Effector memory CD4-positive, alpha-beta T cell (primary cell): ENCODE measurements at regions not wholly inside any gene's neighbourhood (a gene's known extent, or its start where the extent isn't known, plus 50 kb on each side); places are given as distances from the start of the nearest gene placed in this dataset.
"Not testable (repeated sequence)": the region's sequence is repeated elsewhere in the genome, so short reads cannot be mapped to it uniquely, and the experiment has no call there.

ENCODE experiments used
- DNase-seq, 3 donors: peaks; one replicate each; pipeline ENCODE4 v3.0.0-alpha.2; 2020
- H3K27ac ChIP-seq: 2 replicates; pipeline ENCODE4 v1.7.0; 2013; ENCODE audit warnings: mild to moderate bottlenecking, low read length, moderate library complexity; ENCODE audit not compliant: insufficient read depth, poor library complexity, severe bottlenecking
- H3K27me3 ChIP-seq: replicated peaks from 2 replicates; pipeline ENCODE4 v1.7.0; 2013; ENCODE audit warnings: mild to moderate bottlenecking, low read length; ENCODE audit not compliant: insufficient read depth, control insufficient read depth, poor library complexity, severe bottlenecking
- H3K36me3 ChIP-seq: 2 replicates; pipeline ENCODE4 v1.7.0; 2013; ENCODE audit warnings: mild to moderate bottlenecking, low read length, moderate library complexity; ENCODE audit not compliant: control insufficient read depth, insufficient read depth
- H3K4me1 ChIP-seq: 2 replicates; pipeline ENCODE4 v1.7.0; 2013; ENCODE audit warnings: low read length, mild to moderate bottlenecking; ENCODE audit not compliant: control insufficient read depth, insufficient read depth, poor library complexity, severe bottlenecking
- H3K4me3 ChIP-seq: 2 replicates; pipeline ENCODE4 v1.7.0; 2013; ENCODE audit warnings: low read length, low read depth, mild to moderate bottlenecking; ENCODE audit not compliant: insufficient read depth, poor library complexity, severe bottlenecking
- H3K9me3 ChIP-seq: 2 replicates; pipeline ENCODE4 v1.7.0; 2013; ENCODE audit warnings: mild to moderate bottlenecking, low read length, moderate library complexity; ENCODE audit not compliant: control insufficient read depth

DNA sequence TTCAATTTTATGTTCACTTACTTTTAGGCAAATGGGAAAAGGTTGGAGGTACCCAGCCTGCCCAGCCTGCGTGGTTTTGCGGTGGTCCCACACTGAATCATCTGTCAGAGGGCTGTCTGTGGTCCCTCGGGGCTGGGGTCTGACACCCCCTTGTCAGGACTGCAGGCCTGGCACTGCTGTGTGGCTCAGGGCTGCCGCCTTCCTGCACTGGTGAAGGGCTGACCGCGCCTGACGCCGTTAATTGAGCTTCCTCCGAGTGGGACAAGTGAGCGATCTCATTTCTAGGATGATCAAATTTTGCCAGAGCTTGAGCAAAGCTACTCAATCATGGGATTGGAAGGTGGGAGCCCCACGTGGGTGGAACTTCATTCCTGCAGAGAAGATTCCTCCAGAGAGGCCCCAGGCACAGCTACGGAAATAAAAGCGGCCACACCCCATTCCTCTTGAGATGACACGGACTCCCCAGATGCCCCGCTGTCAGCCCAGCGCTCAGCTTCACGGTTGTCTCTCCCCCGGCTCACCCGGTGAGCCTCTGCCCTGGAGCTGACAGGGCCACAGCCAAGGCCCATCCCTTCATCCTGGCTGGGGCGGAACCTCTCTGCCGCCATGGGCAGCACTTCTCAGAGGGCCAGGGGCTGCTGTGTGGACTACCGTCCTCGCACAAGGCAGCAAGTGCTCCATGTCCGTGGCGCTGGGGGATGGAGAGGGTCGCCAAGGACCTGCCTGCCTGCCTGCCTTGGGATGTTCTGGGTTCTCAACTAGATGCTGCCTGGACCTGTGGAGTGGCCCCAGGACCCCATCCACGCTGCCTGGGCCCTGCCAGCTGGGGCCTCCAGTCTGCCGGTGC is 215.5 kb upstream of the SGCG start:
- not testable (repeated sequence) for H3K4me1 ChIP-seq, H3K9me3 ChIP-seq, DNase-seq, H3K27ac ChIP-seq, H3K27me3 ChIP-seq, H3K4me3 ChIP-seq, H3K36me3 ChIP-seq

DNA sequence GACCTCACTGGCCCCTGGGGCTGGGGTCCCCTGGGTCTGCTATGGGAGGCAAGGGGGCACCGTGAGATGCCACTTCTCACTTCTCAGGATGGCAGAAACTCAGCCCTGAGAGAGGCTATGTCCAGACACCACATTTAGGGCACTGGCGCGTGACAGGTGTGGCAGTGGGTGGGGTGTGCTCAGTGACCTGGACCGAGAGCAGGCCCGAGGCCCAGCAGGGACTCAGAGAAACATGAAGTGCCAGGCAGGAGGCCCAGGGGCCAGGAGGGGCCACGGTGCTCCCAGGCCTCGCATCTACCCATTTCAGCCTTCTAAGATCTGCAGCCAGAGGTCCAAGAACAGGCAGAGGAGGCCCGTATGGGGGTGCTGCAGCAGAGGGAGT is 214.9 kb upstream of the SGCG start:
- H3K36me3 ChIP-seq, H3K27me3 ChIP-seq, DNase-seq, H3K4me3 ChIP-seq, H3K27ac ChIP-seq, H3K9me3 ChIP-seq, H3K4me1 ChIP-seq: not testable (repeated sequence)

DNA sequence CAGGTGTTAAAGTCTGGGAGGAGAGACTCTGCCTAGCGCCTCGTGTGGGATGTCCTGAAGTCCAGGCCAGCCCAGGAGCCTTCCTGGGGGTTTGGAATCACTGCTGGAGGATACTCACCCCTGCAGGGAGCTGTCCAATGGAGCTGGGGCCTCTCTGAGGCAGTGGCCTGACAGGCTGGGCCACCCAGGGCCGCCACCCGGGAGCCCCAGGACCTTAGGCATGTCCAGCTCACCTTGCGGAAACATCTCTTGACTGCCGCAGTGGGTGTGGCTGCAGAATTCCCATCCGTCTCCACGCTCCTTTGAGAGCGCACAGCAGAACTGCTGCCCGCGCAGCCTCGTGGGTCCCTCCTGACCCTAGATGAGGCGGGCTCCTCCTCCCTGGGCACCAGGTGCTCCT is 214.0 kb upstream of the SGCG start:
- not testable (repeated sequence) for H3K27ac ChIP-seq, H3K27me3 ChIP-seq, H3K36me3 ChIP-seq, H3K4me3 ChIP-seq, H3K4me1 ChIP-seq, H3K9me3 ChIP-seq, DNase-seq

DNA sequence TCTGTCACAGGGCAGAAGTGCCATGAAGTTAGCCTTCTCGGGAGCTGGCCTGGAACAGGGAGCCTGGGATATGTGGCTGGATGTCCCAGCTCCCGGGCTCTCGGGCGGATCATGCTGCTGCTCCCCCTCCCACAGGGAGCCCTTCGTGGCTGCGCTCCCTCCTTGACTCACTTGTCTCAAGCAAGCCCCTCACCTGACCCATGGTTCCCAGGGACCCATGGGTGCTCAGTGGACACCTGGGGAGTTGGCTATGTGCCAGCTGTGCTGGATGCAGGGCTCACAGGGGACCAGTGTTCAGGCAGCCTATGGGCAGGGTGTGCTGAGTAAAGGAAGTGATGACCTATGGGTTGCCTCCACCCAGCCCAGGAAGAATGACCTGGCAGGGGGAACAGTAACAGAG is 213.1 kb upstream of the SGCG start:
- no peaks in the 10 kb centered on the region for H3K4me1 ChIP-seq
- no peak overlapping the region for H3K4me3 ChIP-seq
- no peak for DNase-seq
- no peak overlapping the region for H3K27ac ChIP-seq
- no peaks in the 10 kb centered on the region for H3K9me3 ChIP-seq
- no peaks in the 10 kb centered on the region for H3K36me3 ChIP-seq
- no peaks in the 10 kb centered on the region for H3K27me3 ChIP-seq

DNA sequence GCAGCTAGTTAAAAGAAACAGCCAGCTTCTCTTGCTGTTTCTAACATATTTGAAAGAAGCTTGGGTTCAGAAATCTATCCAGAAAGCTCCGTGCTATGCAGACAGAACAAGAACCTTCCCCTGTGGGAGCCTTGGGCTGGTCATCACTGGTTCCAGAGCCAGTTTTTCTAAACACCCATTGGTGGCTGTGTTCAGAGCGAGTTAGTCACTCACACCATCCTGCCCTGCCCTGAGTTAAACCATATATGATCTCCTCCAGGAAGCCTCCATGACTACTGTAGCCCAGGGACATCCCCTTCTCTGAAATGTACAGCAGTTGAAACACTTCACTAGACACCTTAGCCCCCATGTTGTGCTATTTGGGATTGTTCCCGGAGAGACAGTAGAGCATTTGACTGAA is 200.8 kb upstream of the SGCG start:
- Histone ChIP-seq H3K4me3 (no peak overlapping the region), H3K36me3 (no peaks in the 10 kb centered on the region), H3K4me1 (no peaks in the 10 kb centered on the region), H3K27ac (no peak overlapping the region), H3K9me3 (peaks cover 5% of the 10 kb centered on the region), H3K27me3 (no peaks in the 10 kb centered on the region)
- DNase-seq: no peak

DNA sequence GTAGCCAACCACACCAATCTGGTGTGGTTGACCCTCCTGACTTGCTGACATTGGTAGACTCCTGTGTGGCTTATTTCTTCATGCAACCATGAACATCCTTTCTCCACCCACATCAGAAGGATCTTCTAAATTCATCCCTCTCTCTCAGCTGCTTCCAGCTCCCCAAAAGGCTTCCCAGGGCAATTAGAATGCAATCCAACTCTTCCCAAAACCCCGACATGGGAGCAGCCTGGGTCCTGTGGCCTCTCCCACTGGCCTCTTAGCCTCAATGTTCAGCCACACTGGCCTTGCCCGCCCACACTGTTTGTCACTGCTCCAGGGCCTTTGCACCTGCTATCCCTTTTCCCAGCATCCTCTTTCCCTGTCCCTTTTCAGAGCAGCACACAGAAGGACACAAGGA is 199.8 kb upstream of the SGCG start:
- H3K36me3 ChIP-seq: no peaks in the 10 kb centered on the region
- no peaks in the 10 kb centered on the region for H3K27me3 ChIP-seq
- no peak for DNase-seq
- no peak overlapping the region for H3K27ac ChIP-seq
- peaks cover 5% of the 10 kb centered on the region for H3K9me3 ChIP-seq
- no peak overlapping the region for H3K4me3 ChIP-seq
- H3K4me1 ChIP-seq: no peaks in the 10 kb centered on the region

DNA sequence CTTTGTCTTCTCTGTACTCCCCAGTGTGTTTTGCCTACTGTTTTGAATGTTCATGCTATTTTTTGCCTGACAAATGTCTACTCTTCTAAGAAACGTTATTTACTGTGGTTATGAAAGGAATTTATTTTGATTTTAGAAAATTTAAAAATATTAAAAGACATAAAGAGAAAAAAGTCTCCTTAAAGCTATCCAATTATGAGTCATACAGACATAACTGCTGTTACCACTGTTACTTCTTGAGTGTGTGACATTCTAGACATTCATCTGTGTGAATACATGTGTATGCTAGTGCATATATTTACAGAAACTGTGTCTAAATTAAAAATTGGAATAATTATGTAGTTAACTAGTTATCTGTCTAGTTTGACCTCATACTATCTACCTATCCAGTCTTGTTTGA is 187.6 kb upstream of the SGCG start:
- Histone ChIP-seq H3K27me3 (no peaks in the 10 kb centered on the region), H3K4me1 (no peaks in the 10 kb centered on the region), H3K4me3 (no peak overlapping the region), H3K27ac (no peak overlapping the region), H3K9me3 (no peaks in the 10 kb centered on the region), H3K36me3 (no peaks in the 10 kb centered on the region)
- no peak for DNase-seq

DNA sequence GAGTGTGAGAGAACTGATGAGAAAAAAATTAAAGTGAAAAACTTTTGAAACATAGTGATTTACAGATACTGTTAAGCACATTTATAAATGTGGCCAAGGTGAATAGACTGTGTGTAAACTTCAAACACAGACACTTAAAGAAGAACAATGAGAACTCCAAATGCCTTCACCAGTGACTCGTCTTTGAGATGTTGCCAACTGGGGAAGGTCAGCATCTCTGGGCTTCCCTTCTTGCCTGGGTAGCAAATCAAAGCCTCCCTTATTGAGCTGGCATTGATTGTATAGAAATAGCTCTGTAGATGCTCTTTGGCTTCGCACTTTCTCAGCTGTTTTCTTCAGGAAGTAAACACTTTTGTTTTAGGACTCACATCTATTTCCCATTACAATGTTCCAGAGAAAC is 177.3 kb upstream of the SGCG start:
- H3K4me3 ChIP-seq: no peak overlapping the region
- H3K36me3 ChIP-seq: no peaks in the 10 kb centered on the region
- no peaks in the 10 kb centered on the region for H3K4me1 ChIP-seq
- no peak for DNase-seq
- H3K27ac ChIP-seq: no peak overlapping the region
- no peaks in the 10 kb centered on the region for H3K9me3 ChIP-seq
- H3K27me3 ChIP-seq: no peaks in the 10 kb centered on the region

DNA sequence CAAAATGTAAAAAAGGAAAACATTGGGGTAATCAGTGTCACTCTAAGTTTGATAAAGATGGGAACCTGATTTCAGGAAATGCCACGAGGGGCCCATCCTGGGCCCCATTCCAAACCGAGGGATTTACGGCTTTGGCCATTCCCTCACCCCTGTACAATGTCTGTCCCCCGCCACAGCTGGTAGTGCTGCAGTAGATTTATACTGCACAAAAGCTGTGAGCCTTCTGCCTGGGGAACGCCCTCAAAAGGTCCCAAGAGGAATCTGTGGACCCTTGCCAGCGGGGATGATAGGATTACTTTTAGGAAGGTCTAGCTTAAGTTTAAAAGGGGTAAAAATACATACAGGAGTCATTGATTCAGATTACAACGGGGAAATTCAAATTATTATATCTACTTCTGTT is 173.4 kb upstream of the SGCG start:
- Histone ChIP-seq H3K9me3 (no peaks in the 10 kb centered on the region), H3K4me3 (no peak overlapping the region), H3K4me1 (no peaks in the 10 kb centered on the region), H3K36me3 (no peaks in the 10 kb centered on the region), H3K27me3 (no peaks in the 10 kb centered on the region), H3K27ac (no peak overlapping the region)
- DNase-seq: no peak

DNA sequence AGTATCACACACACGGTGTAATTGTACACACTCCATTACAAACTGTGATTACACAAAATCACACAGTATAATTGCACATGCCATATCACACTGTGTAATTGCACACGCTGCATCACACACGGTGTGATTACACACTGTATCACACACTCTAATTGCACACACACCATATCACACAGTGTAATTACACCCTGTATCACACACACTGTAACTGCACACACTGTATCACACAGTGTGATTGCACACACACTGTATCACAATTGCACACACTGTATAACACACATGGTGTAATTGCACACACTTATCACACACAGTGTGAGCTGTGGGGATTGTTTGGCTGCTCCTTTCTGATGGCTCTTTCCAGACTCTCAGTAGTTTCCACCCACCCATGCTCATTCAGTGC is 162.6 kb upstream of the SGCG start:
- Histone ChIP-seq H3K4me1 (no peaks in the 10 kb centered on the region), H3K27me3 (no peaks in the 10 kb centered on the region), H3K27ac (no peak overlapping the region), H3K9me3 (no peaks in the 10 kb centered on the region), H3K4me3 (no peak overlapping the region), H3K36me3 (no peaks in the 10 kb centered on the region)
- no peak for DNase-seq
